Activated T-helper 1 cell treated with anti-CD3 and anti-CD28 coated beads, Interleukin-2, amount 50 U/mL, for 16 hours (primary cell): ENCODE measurements at regions not wholly inside any gene's neighbourhood (a gene's known extent, or its start where the extent isn't known, plus 50 kb on each side); places are given as distances from the start of the nearest gene placed in this dataset.
A peak's percentile ranks its signal among the peaks of the same experiment; 100 is the strongest.
"Not testable (repeated sequence)": the region's sequence is repeated elsewhere in the genome, so short reads cannot be mapped to it uniquely, and the experiment has no call there.

Experiments
- DNase-seq, 2 donors: peaks; one replicate each; pipeline ENCODE4 v3.0.0-alpha.2; 2020; ENCODE audit warnings: low read depth in 1 of 2, low spot score in 1 of 2

GRCh38 chr12:127083008-127083949 lies 1183.7 kb upstream of the TMEM132C start:
- DNase-seq, result no peak

GRCh38 chr12:127101076-127101475 lies 1165.9 kb upstream of the TMEM132C start:
- DNase-seq, result no peak

GRCh38 chr12:127106041-127106440 lies 1160.9 kb upstream of the TMEM132C start:
- DNase-seq, result no peak

GRCh38 chr12:127106697-127107096 lies 1160.3 kb upstream of the TMEM132C start:
- DNase-seq, result no peak

GRCh38 chr12:127107744-127108143 lies 1159.2 kb upstream of the TMEM132C start:
- DNase-seq, result no peak

GRCh38 chr12:127108360-127109215 lies 1158.4 kb upstream of the TMEM132C start:
- DNase-seq, result peak in 1 of 2 donors; percentile 6

- DNase-seq, result no peak
Observed at GRCh38 chr12:127113945-127114344, 1153.0 kb upstream of the TMEM132C start.

- DNase-seq, result no peak
Observed at GRCh38 chr12:127115468-127116035, 1151.4 kb upstream of the TMEM132C start.

- DNase-seq, result no peak
Observed at GRCh38 chr12:127118251-127118650, 1148.7 kb upstream of the TMEM132C start.

GRCh38 chr12:127119600-127120140 lies 1147.3 kb upstream of the TMEM132C start:
- DNase-seq, result no peak

- DNase-seq, result no peak
Observed at GRCh38 chr12:127120851-127121250, 1146.1 kb upstream of the TMEM132C start.

GRCh38 chr12:127121494-127122084 lies 1145.4 kb upstream of the TMEM132C start:
- no peak for DNase-seq

- no peak for DNase-seq
Observed at GRCh38 chr12:127125607-127126259, 1141.2 kb upstream of the TMEM132C start.

GRCh38 chr12:127126260-127126628 lies 1140.7 kb upstream of the TMEM132C start:
- no peak for DNase-seq

GRCh38 chr12:127127897-127128296 lies 1139.1 kb upstream of the TMEM132C start:
- no peak for DNase-seq

GRCh38 chr12:127130506-127131124 lies 1136.4 kb upstream of the TMEM132C start:
- no peak for DNase-seq

GRCh38 chr12:127133675-127134335 lies 1133.2 kb upstream of the TMEM132C start:
- no peak for DNase-seq

- not testable (repeated sequence) for DNase-seq
Observed at GRCh38 chr12:127140864-127141484, 1126.0 kb upstream of the TMEM132C start.

- no peak for DNase-seq
Observed at GRCh38 chr12:127143020-127143419, 1124.0 kb upstream of the TMEM132C start.
